ENCODE measurements at regions not wholly inside any gene's neighbourhood (a gene's known extent, or its start where the extent isn't known, plus 50 kb on each side); places are given as distances from the start of the nearest gene placed in this dataset.

DNA sequence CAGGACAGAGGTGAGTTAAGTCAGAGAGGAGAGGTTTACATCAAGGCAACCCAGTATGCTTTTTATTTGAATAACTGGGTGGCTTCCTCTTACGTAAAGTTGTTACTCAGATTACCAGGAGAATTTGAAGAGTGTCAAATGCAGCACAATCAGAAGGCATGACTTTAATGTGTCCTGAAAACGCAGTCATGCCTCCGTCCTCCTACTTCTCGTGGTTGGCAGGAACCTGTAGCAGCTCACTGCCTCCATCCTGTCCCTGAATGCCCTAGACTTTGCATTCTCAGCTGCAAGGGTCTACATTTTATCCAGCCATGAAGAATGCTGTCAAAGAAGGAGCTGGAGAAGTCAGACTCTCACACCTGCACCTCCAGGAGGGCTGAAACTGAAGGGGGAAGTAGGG lies 66.7 kb downstream of the MIS18A start:
- H3K36me3 ChIP-seq (ENCODE audit: control insufficient read depth in 2 of 2, insufficient read depth in 1 of 2, low read length in 2 of 2) = no peaks in the 10 kb centered on the region
- H3K4me3 ChIP-seq (ENCODE audit: low read depth, low read length) = no peak overlapping the region
- ChIA-PET POLR2A (no interaction called here), CTCF (no interaction called here)
- TF ChIP-seq ZFP3 (tag by site-specific recombination; IDR thresholded peaks at IDR 0.05; ENCODE audit: low read depth) = no peak
- TF ChIP-seq, protein P1, sequence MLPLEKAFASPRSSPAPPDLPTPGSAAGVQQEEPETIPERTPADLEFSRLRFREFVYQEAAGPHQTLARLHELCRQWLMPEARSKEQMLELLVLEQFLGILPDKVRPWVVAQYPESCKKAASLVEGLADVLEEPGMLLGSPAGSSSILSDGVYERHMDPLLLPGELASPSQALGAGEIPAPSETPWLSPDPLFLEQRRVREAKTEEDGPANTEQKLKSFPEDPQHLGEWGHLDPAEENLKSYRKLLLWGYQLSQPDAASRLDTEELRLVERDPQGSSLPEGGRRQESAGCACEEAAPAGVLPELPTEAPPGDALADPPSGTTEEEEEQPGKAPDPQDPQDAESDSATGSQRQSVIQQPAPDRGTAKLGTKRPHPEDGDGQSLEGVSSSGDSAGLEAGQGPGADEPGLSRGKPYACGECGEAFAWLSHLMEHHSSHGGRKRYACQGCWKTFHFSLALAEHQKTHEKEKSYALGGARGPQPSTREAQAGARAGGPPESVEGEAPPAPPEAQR (tag by site-specific recombination; IDR thresholded peaks at IDR 0.05) = no peak
- no peaks in the 10 kb centered on the region for H3K4me1 ChIP-seq (ENCODE audit: control insufficient read depth, insufficient read depth, low read length)
- no peak overlapping the region for H3K27ac ChIP-seq (ENCODE audit: extremely low read depth, low read depth, low read length)
- H3K9me3 ChIP-seq (ENCODE audit: control insufficient read depth, insufficient read depth, low read depth, low read length) = no peaks in the 10 kb centered on the region

DNA sequence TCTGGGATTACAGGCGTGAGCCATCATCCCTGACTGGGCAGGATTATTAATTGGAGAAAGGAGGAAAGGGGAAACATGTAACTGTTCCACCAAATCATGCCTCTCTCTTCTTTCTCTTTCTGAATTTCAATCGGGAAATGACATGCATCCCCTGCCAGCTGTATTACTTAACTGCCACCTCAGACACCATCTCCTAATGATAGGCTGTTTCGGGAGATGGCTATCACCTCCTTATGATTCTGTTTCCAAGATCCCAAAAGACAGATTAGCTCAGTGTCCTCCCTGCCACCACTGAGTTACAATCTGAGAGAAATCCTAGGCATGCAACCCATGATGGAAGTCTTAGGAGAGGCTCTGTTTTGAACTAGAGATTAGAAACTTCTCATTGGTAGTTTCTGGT lies 67.5 kb downstream of the MIS18A start:
- no peaks in the 10 kb centered on the region for H3K36me3 ChIP-seq (ENCODE audit: control insufficient read depth in 2 of 2, insufficient read depth in 1 of 2, low read length in 2 of 2)
- H3K9me3 ChIP-seq (ENCODE audit: control insufficient read depth, insufficient read depth, low read depth, low read length) = no peaks in the 10 kb centered on the region
- no peak overlapping the region for H3K27ac ChIP-seq (ENCODE audit: extremely low read depth, low read depth, low read length)
- ChIA-PET CTCF (no interaction called here), POLR2A (no interaction called here)
- no peaks in the 10 kb centered on the region for H3K4me1 ChIP-seq (ENCODE audit: control insufficient read depth, insufficient read depth, low read length)
- TF ChIP-seq ZNF521 (tag by site-specific recombination; IDR thresholded peaks at IDR 0.05) (no peak), ZNF248 (tag by site-specific recombination; IDR thresholded peaks at IDR 0.05) (no peak), SP2 (tag by site-specific recombination; IDR thresholded peaks at IDR 0.05) (no peak), ZNF202 (tag by site-specific recombination; IDR thresholded peaks at IDR 0.05; ENCODE audit: borderline replicate concordance) (no peak), ZNF335 (tag by site-specific recombination; conservative IDR thresholded peaks at IDR 0.05) (no peak), ZNF423 (tag by site-specific recombination; IDR thresholded peaks at IDR 0.05) (no peak), ZNF24 (tag by site-specific recombination; IDR thresholded peaks at IDR 0.05) (no peak), BCL11B (tag by site-specific recombination; IDR thresholded peaks at IDR 0.05; ENCODE audit: low read depth) (no peak), SALL2 (tag by site-specific recombination; IDR thresholded peaks at IDR 0.05; ENCODE audit: borderline replicate concordance) (no peak), ZNF701 (tag by site-specific recombination; IDR thresholded peaks at IDR 0.05) (no peak), ZNF292 (tag by site-specific recombination; IDR thresholded peaks at IDR 0.05; ENCODE audit: borderline replicate concordance, low read depth) (no peak)
- no peak overlapping the region for H3K4me3 ChIP-seq (ENCODE audit: low read depth, low read length)

DNA sequence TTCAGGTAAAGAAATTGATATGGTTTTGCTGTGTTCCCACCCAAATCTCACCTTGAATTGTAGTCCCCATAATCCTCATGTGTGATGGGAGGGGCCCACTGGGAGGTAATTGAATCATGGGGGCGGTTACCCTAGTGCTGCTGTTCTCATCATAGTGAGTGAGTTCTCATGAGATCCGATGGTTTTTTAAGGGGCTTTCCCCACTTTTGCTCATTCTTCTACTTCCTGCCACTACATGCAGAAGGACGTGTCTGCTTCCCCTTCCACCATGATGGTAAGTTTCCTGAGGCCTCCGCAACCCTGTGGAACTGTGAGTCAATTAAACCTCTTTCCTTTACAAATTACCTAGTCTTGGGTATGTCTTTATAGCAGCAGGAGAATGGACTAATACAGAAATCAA lies 69.3 kb downstream of the MIS18A start:
- ChIA-PET CTCF (no interaction called here), POLR2A (no interaction called here)
- no peaks in the 10 kb centered on the region for H3K9me3 ChIP-seq (ENCODE audit: control insufficient read depth, insufficient read depth, low read depth, low read length)
- H3K27ac ChIP-seq (ENCODE audit: extremely low read depth, low read depth, low read length) = no peak overlapping the region
- no peak for TF ChIP-seq RBAK (tag by site-specific recombination; IDR thresholded peaks at IDR 0.05)
- H3K4me3 ChIP-seq (ENCODE audit: low read depth, low read length) = no peak overlapping the region
- no peaks in the 10 kb centered on the region for H3K36me3 ChIP-seq (ENCODE audit: control insufficient read depth in 2 of 2, insufficient read depth in 1 of 2, low read length in 2 of 2)
- H3K4me1 ChIP-seq (ENCODE audit: control insufficient read depth, insufficient read depth, low read length) = no peaks in the 10 kb centered on the region

DNA sequence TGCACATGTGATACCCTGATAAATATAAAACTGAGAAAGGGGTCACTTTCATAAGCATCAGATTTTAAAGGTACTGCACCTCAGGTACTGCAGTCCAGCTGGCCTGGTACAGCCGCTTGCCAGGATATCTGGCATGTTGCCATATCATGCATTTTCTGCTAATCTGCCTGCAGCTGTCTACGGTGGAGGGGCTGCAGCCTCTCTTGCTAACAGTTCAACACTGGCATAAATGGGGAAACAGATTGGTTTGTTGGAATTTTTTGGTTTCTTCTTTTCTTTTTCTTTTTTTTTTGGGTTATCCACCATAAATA lies 71.5 kb downstream of the MIS18A start:
- Histone ChIP-seq H3K36me3 (ENCODE audit: control insufficient read depth in 2 of 2, insufficient read depth in 1 of 2, low read length in 2 of 2) (no peaks in the 10 kb centered on the region), H3K9me3 (ENCODE audit: control insufficient read depth, insufficient read depth, low read depth, low read length) (no peaks in the 10 kb centered on the region), H3K4me3 (ENCODE audit: low read depth, low read length) (no peak overlapping the region), H3K27ac (ENCODE audit: extremely low read depth, low read depth, low read length) (no peak overlapping the region), H3K4me1 (ENCODE audit: control insufficient read depth, insufficient read depth, low read length) (no peaks in the 10 kb centered on the region)
- TF ChIP-seq, protein P2, sequence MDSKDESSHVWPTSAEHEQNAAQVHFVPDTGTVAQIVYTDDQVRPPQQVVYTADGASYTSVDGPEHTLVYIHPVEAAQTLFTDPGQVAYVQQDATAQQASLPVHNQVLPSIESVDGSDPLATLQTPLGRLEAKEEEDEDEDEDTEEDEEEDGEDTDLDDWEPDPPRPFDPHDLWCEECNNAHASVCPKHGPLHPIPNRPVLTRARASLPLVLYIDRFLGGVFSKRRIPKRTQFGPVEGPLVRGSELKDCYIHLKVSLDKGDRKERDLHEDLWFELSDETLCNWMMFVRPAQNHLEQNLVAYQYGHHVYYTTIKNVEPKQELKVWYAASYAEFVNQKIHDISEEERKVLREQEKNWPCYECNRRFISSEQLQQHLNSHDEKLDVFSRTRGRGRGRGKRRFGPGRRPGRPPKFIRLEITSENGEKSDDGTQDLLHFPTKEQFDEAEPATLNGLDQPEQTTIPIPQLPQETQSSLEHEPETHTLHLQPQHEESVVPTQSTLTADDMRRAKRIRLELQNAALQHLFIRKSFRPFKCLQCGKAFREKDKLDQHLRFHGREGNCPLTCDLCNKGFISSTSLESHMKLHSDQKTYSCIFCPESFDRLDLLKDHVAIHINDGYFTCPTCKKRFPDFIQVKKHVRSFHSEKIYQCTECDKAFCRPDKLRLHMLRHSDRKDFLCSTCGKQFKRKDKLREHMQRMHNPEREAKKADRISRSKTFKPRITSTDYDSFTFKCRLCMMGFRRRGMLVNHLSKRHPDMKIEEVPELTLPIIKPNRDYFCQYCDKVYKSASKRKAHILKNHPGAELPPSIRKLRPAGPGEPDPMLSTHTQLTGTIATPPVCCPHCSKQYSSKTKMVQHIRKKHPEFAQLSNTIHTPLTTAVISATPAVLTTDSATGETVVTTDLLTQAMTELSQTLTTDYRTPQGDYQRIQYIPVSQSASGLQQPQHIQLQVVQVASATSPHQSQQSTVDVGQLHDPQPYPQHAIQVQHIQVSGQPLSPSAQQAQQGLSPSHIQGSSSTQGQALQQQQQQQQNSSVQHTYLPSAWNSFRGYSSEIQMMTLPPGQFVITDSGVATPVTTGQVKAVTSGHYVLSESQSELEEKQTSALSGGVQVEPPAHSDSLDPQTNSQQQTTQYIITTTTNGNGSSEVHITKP (tag by site-specific recombination; IDR thresholded peaks at IDR 0.05) = peak; percentile 3
- no peak for TF ChIP-seq ZNF629 (tag by site-specific recombination; IDR thresholded peaks at IDR 0.05)
- TF ChIP-seq, protein P3, sequence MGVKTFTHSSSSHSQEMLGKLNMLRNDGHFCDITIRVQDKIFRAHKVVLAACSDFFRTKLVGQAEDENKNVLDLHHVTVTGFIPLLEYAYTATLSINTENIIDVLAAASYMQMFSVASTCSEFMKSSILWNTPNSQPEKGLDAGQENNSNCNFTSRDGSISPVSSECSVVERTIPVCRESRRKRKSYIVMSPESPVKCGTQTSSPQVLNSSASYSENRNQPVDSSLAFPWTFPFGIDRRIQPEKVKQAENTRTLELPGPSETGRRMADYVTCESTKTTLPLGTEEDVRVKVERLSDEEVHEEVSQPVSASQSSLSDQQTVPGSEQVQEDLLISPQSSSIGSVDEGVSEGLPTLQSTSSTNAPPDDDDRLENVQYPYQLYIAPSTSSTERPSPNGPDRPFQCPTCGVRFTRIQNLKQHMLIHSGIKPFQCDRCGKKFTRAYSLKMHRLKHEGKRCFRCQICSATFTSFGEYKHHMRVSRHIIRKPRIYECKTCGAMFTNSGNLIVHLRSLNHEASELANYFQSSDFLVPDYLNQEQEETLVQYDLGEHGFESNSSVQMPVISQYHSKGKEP (tag by site-specific recombination; IDR thresholded peaks at IDR 0.05) = 0 out of 2 replicates have a peak, but pooled peaks have one; percentile 41
- ChIA-PET CTCF (interaction anchor here (0.6 kb wide), 3 partner anchors 11 to 299 kb away, joined by 3 to 4 read pairs (median 3); no protein-coding TSS in a partner anchor), POLR2A (no interaction called here)
